Stimulated activated naive CD4-positive, alpha-beta T cell treated with Interleukin-2 at 50 U/mL for 16 hours (primary cell): ENCODE measurements at regions not wholly inside any gene's neighbourhood (a gene's known extent, or its start where the extent isn't known, plus 50 kb on each side); places are given as distances from the start of the nearest gene placed in this dataset.

Source experiments
- DNase-seq: peaks from one replicate; lab custom pipeline; 2025; lab: John Stamatoyannopoulos, UW

DNA sequence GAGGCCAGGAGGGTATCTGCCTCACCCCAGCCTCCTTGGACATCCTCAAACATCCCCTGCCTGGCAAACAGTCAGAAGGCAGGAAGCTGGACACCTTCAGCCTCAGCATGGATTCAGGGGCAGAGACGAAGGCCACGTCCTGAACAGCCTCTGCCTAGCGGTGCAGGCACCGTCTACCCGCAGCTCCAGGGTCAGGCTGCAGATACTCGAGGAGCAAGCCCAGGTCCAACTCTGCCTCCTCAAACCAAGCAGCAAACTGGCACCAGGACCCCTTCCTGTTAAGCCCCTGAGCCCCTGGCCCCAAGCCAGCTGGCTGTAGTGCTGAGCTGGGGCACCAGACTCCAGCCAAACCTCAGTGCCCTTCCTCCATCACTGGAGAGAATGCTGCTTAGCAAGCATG lies 494.7 kb downstream of the NPHP4 start:
- DNase-seq: no peak

DNA sequence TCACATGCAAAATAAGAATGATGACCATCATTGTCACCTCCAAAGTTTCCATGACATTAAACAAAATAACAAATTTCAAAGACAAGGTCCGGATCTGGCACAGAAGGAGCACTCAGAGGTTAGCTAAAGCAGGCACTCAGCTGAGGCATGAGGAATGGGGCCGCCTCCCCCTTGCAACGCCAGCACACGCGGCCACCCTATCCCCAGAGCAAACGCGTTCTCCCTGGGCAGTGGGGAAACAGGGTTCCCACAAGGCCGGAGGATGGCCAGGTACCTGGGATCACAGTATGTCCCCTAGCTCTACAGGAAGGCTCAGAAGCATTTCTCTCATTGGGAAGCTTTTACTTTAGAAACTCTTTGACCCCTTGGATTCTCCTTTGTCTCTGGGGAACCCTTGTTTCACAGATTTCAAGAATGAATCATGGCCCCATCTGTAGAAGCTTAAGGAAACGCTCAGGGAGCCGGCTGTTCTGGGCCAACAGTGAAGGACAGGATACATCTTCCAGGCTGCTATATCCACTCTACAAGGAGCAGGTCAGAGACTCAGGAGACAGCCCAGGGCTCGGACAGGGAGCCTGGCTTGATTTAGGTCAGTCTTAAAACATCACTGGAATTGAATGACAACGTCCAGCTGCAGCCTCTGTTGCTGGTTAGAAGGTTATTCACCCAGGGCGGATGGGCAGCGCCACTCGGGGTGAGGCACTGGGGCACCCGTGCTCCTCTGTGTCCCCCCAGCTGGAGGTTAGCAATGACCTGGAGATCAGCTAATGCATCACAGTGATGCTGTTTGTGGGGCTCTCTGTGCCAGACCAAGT lies 496.4 kb downstream of the NPHP4 start:
- no peak for DNase-seq

DNA sequence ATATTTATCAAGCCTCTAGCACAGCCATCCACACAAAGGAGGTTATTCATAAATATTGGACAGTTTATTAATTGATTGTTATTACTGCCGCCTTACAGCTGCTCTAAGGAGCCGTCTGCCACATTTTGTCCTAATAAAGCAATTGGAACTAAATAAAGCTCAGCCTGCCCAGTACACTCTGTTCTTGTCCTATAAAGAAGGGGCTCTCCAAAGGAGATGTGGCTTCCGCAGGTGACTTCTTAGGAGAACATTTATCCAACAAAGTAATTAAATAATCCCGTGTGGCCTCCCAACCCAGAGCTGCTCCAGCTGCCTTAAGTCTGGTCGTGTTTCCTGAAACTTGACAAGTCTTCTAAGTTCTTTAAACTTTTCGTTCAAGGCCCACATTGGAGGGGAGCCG lies 497.7 kb downstream of the NPHP4 start:
- no peak for DNase-seq

DNA sequence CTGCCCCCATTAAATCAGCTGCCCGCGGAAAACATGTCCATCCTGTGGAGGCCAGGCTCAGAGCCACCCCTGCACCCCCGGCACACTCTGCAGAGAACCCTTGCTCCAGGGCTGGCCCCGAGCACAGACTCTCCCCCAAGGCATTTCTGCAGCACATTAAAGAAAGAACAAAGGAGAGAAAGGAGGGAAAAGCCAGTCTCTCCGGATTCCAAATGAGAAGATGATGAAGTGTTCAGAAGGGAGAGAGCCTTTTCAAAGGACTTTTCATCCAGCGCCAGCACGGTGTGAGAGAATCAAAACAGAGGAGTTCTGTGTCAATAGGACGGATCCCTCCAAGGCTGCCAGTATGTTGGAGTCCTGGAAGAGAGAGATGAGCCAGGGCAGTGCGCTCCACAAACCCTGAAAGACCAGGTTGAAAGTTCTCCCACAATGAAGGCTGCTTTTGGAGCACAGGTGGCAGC lies 498.3 kb downstream of the NPHP4 start:
- no peak for DNase-seq

DNA sequence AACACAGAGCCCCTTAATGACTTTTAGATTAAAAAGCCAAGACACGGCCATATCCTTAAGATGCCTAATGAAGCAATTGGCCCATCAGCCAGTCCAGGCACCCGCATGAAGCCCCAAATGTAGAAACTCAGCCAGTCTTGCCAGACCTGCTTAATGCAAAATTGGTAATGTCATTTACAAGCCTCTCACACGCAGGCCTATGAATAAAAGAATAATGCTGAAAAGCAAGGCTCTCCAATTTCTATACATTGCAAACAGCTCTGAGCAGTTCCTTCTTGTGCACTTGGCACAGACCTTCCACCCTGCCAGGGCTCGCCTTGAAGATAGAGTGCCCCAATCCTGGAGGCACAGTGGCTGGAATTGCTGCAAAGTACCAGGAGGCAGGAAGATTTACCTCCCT lies 498.9 kb downstream of the NPHP4 start:
- DNase-seq: no peak

DNA sequence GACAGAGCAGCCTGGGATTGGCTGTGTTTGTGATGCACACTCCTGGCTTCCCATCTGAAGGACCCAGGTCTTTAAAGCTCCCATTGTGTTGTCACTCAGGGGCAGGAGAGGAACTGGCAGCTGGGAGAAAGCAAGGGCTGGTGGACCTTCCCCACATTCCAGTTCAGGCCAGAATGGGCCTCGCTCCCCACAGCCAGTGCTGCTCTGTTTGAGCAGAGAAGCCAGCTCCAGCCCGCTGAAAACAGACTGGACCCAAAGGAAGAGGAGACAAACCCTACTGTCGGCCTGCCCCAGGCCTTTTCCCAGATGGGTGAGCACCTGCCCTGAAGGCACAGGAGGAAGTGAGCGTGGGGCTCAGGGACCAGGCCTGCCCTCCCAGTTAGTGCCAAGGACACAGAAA lies 499.4 kb downstream of the NPHP4 start:
- no peak for DNase-seq

DNA sequence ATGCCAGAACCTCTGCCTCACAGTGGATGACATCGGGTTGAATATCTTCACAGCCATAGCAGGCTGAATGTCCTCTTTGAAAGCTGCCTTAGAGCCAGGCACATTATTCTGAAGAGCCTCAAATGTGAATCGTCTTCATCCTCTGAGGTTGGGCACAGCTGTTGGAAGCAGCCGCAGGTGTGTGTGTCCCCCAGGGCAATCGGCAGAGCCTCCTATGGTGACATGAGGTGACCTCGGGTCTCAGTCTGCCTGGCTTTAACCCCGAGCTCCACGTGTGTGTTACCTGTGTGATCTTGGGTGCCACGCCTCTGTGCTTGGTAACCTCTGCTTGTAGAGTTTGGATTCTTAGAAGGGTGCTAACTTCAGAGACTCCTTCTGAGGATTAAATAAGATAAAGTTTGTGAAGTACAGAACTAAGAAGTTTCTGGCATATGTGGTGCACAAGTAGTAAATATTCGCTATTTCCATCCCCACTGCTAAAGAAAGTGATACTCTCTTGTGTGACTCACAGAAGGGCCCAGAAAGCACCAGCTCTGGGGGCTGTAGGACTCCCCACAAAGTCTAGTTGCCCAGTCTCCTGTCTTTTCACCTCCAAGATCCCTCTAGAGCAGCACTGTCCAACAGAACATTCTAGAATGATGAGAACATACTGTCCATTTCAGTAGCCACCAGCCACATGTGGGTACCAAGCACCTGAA lies 500.9 kb downstream of the NPHP4 start:
- no peak for DNase-seq

DNA sequence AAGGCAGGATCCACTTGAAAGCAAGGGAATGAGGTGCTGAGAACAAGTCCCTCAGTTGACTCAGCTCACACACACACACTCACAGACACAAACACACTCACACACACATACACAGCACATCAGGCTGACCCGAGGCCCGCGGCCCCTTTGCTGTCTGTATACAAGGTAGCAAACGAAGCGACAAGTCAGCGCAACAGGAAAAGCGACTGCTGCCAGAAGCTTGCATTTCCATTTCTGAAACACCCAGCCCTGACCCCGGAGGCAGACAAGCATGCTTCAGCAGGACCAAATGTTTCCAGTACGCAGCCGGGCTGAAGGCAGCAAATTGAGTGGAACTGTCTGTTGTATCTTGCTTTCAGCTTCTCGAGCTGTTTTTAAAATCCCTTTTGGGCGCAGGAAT lies 501.6 kb downstream of the NPHP4 start:
- no peak for DNase-seq

DNA sequence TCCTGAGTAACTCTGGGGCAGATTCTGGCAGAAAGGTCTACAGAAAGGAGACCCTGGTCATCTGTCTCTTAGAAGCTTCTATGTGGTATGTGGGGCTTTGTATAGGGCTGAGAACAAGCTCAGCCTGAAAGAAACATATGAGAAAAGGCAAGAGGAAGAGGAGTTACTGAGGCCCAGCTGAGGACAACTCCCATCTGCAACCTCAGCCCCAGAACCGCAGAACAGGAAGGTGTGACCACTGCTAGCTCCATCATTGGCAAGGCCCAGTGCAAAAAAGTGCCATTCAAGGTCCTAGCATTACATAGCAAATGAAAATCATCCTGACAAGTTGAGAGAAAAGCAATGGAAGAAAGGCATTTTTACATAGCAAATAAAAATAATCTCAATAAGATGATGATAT lies 503.8 kb downstream of the NPHP4 start:
- DNase-seq: no peak

DNA sequence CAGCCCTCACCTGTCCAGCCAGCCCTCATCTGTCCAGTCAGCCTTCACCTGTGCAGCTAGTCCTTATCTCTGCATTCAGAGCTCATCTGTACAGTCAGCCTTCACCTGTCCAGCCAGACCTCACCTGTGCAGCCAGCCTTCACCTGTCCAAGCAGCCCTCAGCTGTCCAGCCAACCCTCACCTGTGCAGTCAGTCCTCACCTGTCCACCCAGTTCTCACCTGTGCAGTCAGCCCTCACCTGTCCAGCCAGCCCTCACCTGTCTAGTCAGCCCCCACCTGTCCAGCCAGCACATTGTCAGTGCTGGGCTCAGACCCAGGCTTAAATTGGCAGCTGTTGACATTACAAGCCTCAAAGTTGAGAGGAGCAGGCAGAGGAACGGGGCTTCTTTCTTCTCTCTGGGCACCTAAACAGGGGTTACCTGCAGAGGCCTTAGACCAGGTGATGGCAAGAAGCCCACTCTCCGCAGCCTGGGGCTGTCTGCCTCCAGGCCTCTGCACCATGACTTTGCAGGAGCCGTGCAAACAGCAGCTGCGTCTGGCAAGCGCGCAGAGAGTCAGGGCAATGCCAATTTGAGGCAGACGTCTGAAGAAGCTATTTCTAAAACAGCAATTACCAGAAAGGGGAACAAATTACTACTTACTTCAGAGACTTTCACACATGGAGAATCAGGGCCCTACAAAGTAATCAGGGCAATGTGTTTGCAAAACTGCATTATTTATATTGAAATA lies 506.1 kb downstream of the NPHP4 start:
- DNase-seq: no peak

DNA sequence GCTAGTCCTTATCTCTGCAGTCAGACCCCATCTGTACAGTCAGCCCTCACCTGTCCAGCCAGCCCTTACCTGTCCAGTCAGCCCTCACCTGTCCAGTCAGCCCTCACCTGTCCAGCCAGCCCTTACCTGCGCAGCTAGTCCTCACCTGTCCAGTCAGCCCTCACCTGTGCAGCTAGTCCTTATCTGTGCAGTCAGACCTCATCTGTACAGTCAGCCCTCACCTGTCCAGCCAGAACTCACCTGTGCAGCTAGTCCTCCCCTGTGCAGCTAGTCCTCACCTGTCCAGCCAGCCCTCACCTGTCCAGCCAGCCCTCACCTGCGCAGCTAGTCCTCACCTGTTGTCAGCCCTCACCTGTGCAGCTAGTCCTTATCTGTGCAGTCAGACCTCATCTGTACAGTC lies 506.8 kb downstream of the NPHP4 start:
- DNase-seq: no peak

DNA sequence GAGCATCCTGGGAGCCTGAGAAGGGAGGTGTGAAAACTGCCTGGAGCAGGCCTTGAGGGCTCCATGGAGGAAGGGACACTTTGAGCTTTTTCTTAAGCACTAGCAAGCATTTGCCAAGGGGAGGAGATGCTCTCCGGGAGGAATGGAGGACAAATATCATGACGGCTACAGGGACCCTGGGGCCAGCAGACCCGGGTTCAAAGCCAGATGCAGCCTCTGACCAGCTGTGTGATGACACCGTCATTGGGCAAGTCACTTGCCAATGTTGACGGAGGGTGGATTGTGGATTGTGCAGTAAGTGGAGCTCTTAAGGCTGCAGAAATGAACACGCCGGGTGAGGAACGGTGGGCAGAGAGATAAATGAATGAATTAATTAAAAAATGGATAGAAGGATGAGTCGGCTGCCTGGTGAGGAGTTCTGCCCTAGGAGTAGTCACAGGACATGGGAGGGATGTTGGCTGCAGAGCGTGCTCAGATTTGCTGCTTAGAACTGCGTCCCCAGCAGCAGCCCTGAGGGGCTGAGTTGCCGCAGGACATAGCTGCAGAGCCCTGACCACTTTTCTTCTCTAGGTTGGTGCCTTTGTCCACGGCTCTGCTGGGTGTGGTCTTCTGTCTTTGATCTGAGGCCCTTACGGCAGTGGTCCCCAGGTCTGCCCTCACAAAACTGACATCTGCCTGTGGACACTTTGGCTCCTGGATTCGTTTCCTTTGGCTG lies 507.6 kb downstream of the NPHP4 start:
- no peak for DNase-seq

DNA sequence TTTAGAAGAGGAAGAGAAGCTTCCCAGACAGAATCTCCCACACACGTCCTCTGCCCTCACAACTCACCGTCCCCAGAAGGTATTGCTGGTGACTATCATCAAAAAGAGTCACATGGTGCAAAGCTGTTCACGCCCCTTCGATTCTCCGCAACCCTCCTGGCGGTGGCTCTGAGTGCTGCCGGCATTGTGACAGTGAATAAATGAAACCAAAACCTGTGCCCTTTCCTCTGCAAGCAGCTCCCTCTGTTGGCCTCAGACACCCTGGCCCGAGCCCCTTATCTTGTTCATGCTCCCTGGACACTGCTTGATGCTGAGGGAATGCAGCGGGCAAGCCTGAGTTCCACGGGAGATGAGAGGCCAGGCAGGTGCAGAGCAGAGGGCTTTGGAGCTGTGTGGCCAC lies 510.3 kb downstream of the NPHP4 start:
- no peak for DNase-seq

DNA sequence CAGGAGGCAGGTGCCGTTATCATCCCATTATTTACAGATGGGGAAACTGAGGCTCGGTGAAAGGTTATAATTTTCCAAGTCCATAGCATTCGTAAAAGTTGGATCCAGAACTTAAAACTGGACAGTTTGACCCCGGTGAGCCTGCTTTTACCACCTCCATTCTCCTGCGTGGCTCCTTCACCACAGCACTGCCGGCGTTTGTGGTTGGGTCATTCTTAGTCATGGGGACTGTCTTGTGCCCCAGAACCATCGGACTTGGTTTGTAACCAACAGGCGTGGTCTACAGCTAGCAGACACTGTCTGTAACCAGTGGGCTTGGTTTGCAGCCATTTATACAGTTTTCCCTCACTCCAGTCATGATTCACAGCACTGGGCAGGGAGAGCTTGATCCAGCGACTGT lies 511.3 kb downstream of the NPHP4 start:
- DNase-seq: no peak

DNA sequence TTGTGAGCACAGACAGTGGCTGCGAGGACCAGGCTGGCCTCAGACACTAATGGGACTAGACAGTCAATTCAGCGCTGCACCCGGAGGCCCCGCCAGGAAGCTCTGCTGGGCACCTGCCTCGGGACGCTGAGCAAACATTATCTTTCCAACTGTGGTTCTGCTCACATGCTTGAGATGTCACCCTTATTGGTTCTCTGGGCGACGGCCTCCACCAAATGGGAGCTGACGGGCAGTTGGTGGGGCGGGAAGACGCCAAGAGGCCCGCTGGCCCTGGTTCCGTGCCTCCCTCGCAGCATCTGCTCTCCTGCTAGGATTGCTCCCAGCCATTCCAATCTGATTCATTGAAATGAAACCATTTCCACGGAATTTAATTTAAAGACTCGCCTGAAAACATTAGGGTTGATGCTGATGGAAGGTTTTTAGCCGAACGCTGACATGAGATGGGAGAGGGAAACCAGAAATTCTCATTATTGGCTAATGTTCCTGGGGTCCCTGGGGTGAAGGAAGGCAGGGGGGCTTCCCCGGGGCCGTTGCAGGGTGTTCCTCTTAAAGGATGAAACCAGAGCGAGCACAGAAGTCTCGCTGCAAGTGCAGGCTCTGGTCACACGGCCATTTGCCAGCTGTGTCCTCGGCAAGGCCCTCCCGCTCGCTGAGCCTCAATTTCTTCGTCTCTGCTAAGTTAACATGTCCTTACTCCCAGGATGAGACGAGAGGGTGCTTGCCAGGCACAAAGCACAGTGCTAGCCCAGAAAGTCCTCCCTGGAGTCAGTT lies 512.2 kb downstream of the NPHP4 start:
- no peak for DNase-seq

DNA sequence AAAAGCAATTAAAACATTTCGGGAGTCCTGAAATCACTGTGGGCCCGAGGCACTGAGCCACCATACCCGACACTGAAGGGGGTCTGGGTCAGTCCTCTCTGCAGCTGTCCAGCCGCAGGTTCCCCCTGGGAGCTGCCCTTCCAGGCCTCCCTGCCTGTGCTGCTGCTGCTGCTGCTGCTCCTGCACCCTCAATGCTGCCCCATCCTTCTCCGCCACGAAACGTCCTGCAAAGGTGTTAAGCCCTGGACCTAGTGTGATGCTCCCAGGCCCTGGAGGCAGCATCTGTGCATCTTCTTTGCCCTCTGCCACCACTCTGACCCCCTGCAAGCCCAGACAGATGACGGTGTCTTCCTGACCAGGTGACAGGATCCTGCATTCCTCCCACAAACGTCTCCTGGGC lies 513.3 kb downstream of the NPHP4 start:
- DNase-seq: no peak

DNA sequence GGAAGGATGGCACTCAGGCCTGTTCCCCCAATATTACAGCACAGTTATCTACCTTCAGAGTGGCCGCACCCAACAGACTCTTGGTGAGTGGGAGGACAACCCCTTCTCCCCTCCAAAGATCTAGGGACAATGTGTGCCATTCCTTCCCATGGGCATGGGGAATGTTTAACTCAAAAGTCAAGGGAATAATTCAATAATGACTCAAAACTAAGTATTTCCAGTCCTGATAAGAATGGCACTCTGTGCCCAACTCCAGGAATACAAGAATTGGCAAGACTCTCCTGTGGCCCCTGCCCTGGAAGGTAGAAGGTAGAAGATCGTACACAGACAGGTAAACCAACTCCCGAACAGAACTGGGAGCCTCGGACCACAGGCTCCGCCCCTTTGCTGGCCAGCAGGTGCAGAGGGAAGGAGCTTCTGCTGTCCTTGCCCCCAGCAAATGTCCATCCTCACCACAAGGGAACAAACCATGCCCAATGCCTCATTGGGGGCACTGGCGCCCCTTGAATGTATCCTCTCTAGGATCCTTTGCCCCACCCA lies 514.0 kb downstream of the NPHP4 start:
- DNase-seq: no peak

DNA sequence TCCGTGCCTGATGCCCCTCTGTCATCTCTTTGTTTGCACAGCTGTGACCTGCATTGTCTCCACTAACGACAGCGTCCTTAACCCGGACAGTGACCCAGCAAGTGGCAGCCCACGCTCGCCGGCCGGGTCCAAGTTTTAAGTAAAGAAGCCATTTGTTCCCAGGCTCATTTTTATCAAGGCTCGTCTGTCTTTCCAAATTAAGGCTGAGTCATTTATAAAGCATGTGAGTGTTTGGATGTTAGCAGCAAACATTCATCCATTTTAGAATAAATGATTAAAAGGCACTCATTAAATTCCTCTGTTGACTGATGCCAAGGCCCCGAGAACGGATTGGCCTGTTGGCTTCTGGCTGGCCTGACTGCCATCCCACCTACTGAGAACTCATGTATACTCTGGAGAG lies 514.5 kb downstream of the NPHP4 start:
- DNase-seq: no peak

DNA sequence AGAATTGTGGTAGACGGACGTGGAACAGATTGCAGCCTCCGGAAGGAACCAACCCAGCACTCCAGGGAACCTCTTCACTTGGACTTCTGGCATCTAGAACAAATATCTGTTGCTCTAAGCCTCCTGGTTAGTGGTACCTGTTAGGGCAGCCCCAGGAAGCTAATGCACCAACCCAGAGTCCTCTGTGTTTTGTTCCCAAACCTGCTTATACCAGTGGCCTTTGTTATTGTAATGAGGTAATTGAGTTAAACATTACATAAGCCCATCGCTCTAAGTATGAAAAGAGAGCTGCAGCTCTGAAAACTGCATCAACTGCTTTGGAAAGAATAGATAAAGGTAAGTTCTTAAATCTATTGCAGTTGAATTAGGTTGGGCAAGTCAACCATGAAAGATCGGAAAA lies 516.7 kb downstream of the NPHP4 start:
- no peak for DNase-seq

DNA sequence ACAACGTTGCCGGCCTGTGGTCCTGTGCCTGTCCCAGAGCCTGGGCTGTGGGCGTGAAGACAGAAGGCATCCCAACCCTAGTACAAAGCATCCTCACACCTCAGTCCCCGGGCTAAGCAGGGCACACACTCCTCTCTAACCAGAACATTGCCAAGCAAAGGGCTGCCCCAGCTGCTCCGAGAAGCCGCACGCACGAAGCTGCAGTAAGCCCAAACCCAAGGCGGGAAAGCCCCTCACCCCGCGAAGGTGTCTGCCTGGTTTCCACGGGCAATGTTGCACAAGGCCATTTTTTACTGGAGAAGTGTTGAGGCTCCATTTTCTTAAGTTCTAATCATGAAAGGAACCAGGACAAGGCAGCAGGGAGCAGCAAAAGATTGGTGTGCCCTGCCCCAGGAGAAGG lies 519.0 kb downstream of the NPHP4 start:
- DNase-seq: no peak

DNA sequence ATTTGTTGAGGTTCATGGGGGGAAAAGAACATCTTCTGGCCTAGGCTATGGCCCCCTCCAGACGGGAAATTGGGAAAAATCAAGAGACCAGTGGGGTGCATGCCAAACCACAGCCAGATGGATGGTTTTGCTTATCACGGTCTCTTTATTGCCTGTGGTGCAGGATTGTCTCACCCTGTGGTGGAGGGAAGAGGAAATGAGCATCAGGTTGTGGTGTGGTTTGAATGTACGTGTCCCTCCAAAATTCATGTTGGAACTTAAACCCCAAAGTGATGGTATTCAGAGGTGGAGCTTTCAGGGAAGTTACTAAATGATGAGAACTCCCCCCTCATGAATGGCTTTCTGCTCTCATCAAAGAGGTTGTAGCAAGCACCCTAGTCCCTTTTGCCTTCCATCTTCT lies 525.7 kb downstream of the NPHP4 start:
- no peak for DNase-seq
